ENCODE measurements at regions not wholly inside any gene's neighbourhood (a gene's known extent, or its start where the extent isn't known, plus 50 kb on each side); places are given as distances from the start of the nearest gene placed in this dataset.

- no peak for DNase-seq
Measured at GRCh38 chr10:4687397-4687796, 138.6 kb upstream of the AKR1E2 start.

GRCh38 chr10:4686644-4686996, 139.4 kb upstream of the AKR1E2 start:
- DNase-seq: no peak

DNA sequence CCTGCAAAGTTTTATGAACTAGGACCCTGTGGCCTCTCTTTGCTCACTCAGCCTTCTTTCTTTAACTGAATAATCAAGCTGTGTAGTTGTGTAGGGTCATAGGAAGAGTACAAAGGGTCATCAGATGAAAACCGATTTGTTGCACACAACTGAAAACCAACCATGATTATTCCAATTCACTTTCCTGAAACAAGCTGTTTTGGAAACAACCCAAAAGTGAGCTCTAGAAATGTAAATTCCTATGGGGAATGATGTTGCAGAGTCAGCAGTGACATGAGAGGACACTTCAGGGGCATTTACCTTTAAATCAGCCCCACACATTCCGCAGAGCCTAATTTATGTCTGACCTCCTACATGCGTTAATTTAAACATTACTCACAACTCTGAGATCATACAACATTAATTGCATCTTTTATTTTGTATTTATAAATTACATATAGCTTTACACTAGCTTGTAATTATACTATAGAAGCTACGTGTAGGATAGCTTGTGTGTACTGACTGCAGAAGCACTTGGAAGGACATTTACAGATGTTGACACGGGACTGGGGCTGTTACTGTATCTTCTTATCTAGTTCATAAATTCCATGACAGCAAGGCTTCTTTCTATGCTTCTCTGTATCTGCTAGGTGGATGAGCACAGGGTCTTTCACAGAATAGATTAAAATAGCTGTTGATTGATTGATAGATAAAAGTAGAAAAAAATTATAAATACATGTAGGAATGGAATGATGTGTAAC, 139.9 kb upstream of the AKR1E2 start:
- DNase-seq: no peak

GRCh38 chr10:4685491-4685890, 140.5 kb upstream of the AKR1E2 start:
- DNase-seq: no peak

GRCh38 chr10:4684434-4684833, 141.6 kb upstream of the AKR1E2 start:
- no peak for DNase-seq

- no peak for DNase-seq
Measured at GRCh38 chr10:4683838-4684237, 142.2 kb upstream of the AKR1E2 start.

- DNase-seq: no peak
Measured at GRCh38 chr10:4683137-4683536, 142.9 kb upstream of the AKR1E2 start.

- no peak for DNase-seq
Measured at GRCh38 chr10:4678951-4679671, 146.9 kb upstream of the AKR1E2 start.

- no peak for DNase-seq
Measured at GRCh38 chr10:4678023-4678950, 147.7 kb upstream of the AKR1E2 start.

DNA sequence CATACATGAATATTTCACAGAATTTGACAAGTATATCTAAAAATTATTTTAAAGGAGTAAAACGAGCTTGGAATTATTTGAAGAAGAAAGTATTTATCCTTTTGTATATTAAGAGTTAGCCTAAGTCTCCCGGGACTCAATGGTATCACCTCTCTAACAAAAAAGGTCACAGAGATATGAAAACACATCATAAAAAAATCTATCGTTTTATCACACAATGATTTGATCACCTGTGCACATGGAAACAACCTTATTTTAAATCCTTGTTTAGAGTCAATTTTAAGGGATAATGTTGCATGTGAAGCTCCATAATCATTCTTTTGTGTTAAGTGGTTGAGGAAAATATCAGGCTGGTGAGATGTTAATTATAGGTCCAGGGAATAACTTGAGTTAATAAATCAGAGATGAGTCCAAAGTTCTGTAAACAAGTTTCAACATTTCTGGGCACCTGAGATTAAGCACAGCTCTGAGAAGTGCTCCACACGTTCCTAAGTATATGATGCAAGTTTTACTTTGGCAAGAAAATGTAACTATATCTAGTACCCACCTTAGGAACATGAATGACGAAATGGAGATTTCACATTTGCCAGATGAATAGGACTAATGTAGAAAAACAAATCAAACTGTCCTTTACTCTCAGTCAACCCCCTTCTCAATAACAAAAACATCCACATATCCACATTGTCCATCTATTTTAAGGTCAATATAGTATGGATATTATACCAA, 148.5 kb upstream of the AKR1E2 start:
- DNase-seq: peak; percentile 37

- no peak for DNase-seq
Measured at GRCh38 chr10:4676566-4676965, 149.4 kb upstream of the AKR1E2 start.

DNA sequence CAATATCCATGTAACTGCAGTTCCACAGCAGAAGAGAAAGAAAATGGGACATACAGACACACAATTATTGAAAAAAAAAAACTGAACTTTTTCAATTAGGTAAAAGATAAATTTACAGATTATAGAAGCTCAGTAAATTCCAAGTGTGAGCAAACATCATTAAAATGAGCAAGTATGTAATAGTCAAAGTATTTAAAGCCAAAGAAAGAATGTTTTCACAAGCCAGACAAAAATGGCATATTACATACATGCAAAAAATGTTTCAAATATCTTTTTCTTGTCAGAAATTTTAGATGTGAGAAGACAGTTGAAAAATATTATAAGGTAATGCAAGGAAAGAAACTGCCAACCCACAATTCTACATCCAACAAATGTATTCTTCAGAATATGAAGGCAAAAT, 150.2 kb upstream of the AKR1E2 start:
- DNase-seq: no peak

DNA sequence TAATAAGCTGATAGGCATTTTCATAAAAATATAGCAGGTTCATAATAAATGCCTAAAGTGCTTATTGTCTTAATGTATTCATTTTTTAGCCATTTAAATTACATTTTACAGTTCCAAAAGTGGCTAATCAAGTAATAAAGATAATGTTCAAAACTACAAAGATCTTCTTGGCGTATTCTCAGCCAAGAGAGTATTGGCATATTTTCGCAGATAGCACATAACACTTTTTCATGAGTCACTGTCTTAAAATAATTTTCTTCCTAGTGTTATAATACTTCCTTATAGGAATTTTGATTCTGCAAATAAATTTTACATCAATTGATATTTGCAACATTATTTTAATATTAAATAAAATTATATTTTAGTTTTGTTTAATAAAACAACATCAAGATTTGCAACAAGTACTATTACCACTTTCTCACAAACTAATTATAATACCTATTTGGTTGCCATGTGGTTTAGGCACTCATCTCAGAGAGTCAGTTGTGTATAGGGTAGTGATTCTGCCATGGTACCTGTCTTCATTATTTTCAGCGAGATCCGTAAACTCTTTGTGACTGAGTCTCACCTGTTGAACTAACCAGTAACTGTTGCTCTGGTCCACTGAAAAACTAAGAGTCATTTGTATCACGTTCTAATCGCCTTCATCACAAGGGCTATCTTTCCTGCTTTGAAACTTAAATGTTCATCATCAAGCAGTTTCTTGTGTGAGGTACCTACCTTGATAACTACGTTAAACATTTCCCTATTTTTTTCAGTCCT, 152.5 kb upstream of the AKR1E2 start:
- DNase-seq: no peak

DNA sequence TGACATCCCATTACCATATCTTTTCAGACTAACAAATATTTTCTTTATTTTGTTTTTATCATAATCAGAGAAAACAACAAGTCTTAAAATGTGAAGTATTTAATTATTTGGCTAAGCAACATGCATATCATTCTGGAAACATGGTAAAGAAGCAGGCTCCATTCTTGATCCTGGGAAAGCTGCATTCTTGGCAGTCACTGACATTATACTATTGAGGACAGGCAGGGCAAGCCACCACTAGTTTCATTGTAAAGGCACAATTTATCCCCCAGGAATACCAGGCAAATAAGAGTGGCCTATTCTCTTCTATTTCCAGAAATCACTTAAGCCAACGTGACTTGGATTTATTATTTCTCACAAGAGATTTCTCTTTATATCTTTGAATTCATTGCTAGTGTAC, 153.8 kb upstream of the AKR1E2 start:
- DNase-seq: no peak

- no peak for DNase-seq
Measured at GRCh38 chr10:4671451-4672145, 154.4 kb upstream of the AKR1E2 start.

- no peak for DNase-seq
Measured at GRCh38 chr10:4670737-4671136, 155.3 kb upstream of the AKR1E2 start.

DNA sequence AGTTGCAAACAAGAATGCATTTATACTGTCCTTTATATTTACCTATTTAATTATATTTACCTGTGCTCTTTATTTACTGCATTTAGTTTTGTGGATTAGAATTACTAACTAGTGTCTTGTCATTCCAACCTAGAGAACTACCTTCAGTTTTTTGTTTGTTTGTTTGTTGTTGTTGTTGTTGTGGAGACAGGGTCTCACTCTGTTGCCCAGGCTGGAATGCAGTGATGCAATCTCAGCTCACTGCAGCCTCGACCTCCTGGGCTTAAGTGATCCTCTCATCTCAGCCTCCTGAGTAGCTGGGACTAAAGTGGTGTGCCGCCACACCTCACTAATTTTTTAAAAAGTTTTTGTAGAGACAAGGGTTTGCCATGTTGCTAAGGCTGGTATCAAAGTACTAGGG, 156.4 kb upstream of the AKR1E2 start:
- DNase-seq: no peak

GRCh38 chr10:4663162-4663992, 162.6 kb upstream of the AKR1E2 start:
- DNase-seq: peak; percentile 84

DNA sequence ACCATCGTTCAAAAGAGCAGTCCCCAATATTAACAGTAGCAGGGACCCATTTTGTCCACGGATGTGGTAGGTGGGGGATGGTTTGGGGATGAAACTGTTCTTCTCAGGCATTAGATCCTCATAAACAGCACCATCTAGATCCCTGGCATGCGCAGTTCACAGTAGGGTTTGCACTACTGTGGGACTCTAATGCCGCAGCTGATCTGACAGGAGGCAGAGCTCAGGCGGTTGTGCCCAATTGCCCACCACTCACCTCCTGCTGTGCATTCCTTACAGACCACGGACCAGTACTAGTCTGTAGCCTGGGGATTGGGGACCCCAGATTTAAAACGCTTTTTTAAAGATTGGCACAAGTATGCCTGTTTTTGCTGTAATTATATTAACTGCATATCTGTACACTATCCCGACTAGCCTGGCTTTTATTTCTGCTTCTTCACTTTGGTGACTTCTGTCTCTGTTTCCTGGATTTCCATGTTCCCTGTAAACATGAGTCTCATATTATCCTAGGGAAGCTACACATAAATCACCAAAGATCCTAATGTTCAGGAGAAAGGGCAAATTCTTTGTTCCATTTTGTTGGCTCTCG, 163.3 kb upstream of the AKR1E2 start:
- no peak for DNase-seq

Measured in OCI-M1 (cell line).